WTC11 (cell line): ENCODE measurements at regions not wholly inside any gene's neighbourhood (a gene's known extent, or its start where the extent isn't known, plus 50 kb on each side); places are given as distances from the start of the nearest gene placed in this dataset.

Experiments
- CTCF ChIP-seq: fragments of 200-600 bp; IDR thresholded peaks from 2 replicates; pipeline ENCODE4 v1.8.0; 2022; ENCODE audit warnings: antibody characterized with exemption
- FOXJ3 ChIP-seq: sonication (generic); formaldehyde crosslinking; IDR thresholded peaks from 2 replicates; pipeline ENCODE4 v1.9.0; 2021; ENCODE audit warnings: missing genetic modification reagents, mild to moderate bottlenecking, borderline replicate concordance
- FOXP1 ChIP-seq: sonication (generic); formaldehyde crosslinking; IDR thresholded peaks from 2 replicates; pipeline ENCODE4 v1.8.0; 2022; ENCODE audit warnings: missing genetic modification reagents, mild to moderate bottlenecking, moderate library complexity, borderline replicate concordance
- FOXP4 ChIP-seq: sonication (generic); formaldehyde crosslinking; IDR thresholded peaks from 2 replicates; pipeline ENCODE4 v1.8.0; 2022; ENCODE audit warnings: mild to moderate bottlenecking, missing genetic modification reagents
- TEAD4 ChIP-seq: sonication (generic); formaldehyde crosslinking; IDR thresholded peaks from 2 replicates; pipeline ENCODE4 v1.8.0; 2022; ENCODE audit warnings: mild to moderate bottlenecking, missing genetic modification reagents
- ZNF121 ChIP-seq: sonication (generic); formaldehyde crosslinking; IDR thresholded peaks from 2 replicates; pipeline ENCODE4 v1.8.0; 2023; ENCODE audit warnings: missing genetic modification reagents
- ZNF232 ChIP-seq: sonication (generic); formaldehyde crosslinking; IDR thresholded peaks from 2 replicates; pipeline ENCODE4 v1.8.0; 2022; ENCODE audit warnings: mild to moderate bottlenecking, missing genetic modification reagents

- TF ChIP-seq TEAD4 (no peak), CTCF (no peak), FOXJ3 (CRISPR knock-in tag) (no peak), ZNF232 (no peak), FOXP4 (CRISPR knock-in tag) (no peak), FOXP1 (CRISPR knock-in tag) (no peak), ZNF121 (CRISPR knock-in tag) (no peak)
Observed at GRCh38 chr18:41763361-41763760, 191.7 kb upstream of the PIK3C3 start.
